PC-9 (cell line): ENCODE measurements at regions not wholly inside any gene's neighbourhood (a gene's known extent, or its start where the extent isn't known, plus 50 kb on each side); places are given as distances from the start of the nearest gene placed in this dataset.

Source experiments
- EZH2 ChIP-seq: fragments of 200-600 bp; sonication (generic); IDR thresholded peaks from 2 replicates; pipeline ENCODE4 v1.8.0; 2017; ENCODE audit warnings: antibody characterized with exemption, low read depth
- TF ChIP-seq, protein P1 (sequence below): fragments of 200-600 bp; sonication (generic); conservative IDR thresholded peaks from 2 replicates; pipeline ENCODE4 v1.6.1; 2017; ENCODE audit warnings: mixed run types, antibody characterized with exemption, mild to moderate bottlenecking, moderate library complexity

DNA sequence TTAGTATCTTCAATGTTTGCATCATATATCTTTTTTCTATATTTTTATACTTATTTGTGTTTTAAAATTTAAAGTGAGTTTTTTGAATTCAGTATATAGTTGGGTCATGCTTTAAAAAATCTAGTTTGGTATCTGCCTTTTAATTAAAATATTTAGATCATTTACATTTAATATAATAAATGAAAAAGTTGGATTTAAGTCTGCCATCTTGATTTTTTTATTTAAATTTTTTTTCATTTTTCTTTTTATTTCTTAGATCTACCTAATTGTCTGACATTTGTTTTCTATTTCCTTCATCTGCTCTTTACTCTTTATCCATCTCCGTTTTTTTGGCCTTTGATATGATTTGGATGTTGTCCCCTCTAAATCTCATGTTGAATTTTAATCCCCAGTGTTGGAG, 50.0 kb upstream of the N4BP1 start:
- TF ChIP-seq, protein P1, sequence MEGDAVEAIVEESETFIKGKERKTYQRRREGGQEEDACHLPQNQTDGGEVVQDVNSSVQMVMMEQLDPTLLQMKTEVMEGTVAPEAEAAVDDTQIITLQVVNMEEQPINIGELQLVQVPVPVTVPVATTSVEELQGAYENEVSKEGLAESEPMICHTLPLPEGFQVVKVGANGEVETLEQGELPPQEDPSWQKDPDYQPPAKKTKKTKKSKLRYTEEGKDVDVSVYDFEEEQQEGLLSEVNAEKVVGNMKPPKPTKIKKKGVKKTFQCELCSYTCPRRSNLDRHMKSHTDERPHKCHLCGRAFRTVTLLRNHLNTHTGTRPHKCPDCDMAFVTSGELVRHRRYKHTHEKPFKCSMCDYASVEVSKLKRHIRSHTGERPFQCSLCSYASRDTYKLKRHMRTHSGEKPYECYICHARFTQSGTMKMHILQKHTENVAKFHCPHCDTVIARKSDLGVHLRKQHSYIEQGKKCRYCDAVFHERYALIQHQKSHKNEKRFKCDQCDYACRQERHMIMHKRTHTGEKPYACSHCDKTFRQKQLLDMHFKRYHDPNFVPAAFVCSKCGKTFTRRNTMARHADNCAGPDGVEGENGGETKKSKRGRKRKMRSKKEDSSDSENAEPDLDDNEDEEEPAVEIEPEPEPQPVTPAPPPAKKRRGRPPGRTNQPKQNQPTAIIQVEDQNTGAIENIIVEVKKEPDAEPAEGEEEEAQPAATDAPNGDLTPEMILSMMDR = no peak
- TF ChIP-seq EZH2 = no peak
